ENCODE measurements at regions not wholly inside any gene's neighbourhood (a gene's known extent, or its start where the extent isn't known, plus 50 kb on each side); places are given as distances from the start of the nearest gene placed in this dataset.
"Not testable (repeated sequence)": the region's sequence is repeated elsewhere in the genome, so short reads cannot be mapped to it uniquely, and the experiment has no call there.

DNA sequence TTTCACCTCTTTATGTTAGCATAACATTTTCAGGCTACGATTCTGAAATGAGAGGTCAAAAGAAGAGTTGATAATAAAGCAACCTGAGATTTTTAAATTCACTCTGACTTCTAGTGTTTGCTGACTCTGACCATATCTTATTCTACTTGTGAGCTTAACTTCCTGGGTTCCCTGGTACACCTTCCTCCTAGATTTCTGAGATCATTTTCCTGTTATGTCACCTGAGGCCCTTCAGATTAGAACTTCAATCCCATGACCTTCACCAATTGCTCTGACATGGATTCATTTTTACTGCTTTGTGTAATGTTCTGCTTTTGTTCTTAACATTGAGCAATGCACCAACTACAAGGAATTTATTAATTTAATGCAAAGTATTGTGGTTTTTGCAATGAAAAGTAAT lies 542.9 kb upstream of the FLRT2 start:
- Mint-ChIP-seq H3K4me1 (no peaks in the 10 kb centered on the region), H3K27ac (no peak overlapping the region), H3K27me3 (no peaks in the 10 kb centered on the region), H3K36me3 (no peaks in the 10 kb centered on the region), H3K4me3 (no peak overlapping the region), H3K9me3 (peaks cover 8% of the 10 kb centered on the region)
- ATAC-seq = no peak

DNA sequence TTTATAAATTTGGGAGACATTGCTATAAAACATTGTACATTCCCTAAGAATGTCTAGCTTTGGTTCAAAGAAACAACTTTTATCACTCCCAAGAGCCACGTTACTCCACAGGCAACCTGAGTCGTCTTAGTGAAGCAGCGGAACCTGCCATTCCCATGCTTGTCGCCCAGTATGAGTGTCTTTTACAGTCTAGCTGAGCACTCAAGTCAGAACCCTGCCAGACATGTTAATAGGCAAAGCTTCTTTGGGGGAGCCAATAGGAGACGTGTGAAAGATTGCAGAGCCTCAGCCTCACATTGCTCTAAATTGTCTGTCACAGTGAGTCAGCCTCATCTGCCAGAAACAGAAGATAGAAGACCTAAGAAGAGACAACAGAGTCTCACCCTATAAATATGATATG lies 541.6 kb upstream of the FLRT2 start:
- Mint-ChIP-seq H3K4me3 (no peak overlapping the region), H3K27me3 (no peaks in the 10 kb centered on the region), H3K9me3 (peaks cover 8% of the 10 kb centered on the region), H3K4me1 (no peaks in the 10 kb centered on the region), H3K36me3 (no peaks in the 10 kb centered on the region), H3K27ac (no peak overlapping the region)
- no peak for ATAC-seq

DNA sequence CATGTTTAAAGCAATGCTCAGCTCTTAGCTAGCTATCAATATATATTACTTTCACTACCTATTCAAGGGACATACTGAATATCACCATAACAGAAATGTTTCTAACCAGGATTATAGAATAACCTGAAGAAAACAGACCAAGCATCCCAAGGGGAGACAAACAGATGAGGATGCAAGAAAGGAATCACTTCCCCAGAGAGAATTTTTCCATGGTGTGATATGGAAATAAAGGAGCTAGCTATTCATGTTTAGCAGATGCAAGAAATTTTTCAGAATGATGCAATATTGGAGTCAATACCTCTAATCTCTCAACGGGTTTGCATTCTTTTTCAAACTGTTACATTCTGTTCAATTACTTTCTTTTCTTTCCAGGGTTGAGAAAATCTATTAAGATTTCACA lies 538.9 kb upstream of the FLRT2 start:
- Mint-ChIP-seq H3K27ac (no peak overlapping the region), H3K27me3 (no peaks in the 10 kb centered on the region), H3K4me1 (no peaks in the 10 kb centered on the region), H3K36me3 (no peaks in the 10 kb centered on the region), H3K9me3 (peaks cover 8% of the 10 kb centered on the region), H3K4me3 (no peak overlapping the region)
- ATAC-seq = no peak

DNA sequence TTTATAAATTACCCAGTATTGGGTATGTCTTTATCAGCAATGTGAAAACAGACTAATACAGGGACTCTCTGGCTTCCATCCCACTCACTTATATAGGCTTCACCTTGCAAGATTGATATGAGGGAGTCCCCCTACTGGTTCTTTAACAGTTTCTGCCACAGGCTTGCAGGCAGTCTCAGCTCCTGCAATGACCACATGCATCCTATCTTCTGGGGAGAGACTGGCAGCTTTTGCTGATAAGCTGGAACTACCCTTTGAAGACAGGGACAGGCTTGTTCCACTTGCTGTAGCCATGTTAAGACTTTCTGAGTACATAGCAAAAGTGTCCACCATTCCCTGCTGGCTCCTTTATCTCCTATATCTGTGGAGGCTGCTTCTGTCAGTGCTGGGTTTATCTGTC lies 531.7 kb upstream of the FLRT2 start:
- no peaks in the 10 kb centered on the region for H3K36me3 Mint-ChIP-seq
- H3K9me3 Mint-ChIP-seq = peaks cover 9% of the 10 kb centered on the region
- no peak overlapping the region for H3K4me3 Mint-ChIP-seq
- H3K27me3 Mint-ChIP-seq = no peaks in the 10 kb centered on the region
- H3K4me1 Mint-ChIP-seq = no peaks in the 10 kb centered on the region
- no peak overlapping the region for H3K27ac Mint-ChIP-seq
- ATAC-seq = no peak

DNA sequence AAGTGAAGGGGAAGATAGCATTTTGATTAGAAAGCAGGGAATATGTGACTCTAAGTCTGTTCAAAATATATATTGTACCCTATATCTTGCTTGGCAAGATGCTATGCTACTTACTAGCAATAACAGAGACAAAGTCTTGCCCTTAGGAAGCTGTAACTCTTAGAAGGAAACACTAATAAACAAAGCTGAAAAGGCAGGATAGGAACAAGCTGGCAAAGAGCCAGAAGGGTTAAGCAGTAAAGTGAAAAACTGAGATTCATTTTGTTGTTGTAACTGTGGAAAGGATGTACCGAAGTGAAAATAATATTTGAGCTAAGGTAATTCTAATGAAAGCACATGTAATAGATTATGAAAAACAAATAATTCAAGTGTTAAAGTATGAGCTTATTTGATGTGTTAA lies 527.1 kb upstream of the FLRT2 start:
- peaks cover 8% of the 10 kb centered on the region for H3K9me3 Mint-ChIP-seq
- no peak overlapping the region for H3K4me3 Mint-ChIP-seq
- no peak overlapping the region for H3K27ac Mint-ChIP-seq
- ATAC-seq = no peak
- no peaks in the 10 kb centered on the region for H3K4me1 Mint-ChIP-seq
- H3K36me3 Mint-ChIP-seq = no peaks in the 10 kb centered on the region
- H3K27me3 Mint-ChIP-seq = no peaks in the 10 kb centered on the region

DNA sequence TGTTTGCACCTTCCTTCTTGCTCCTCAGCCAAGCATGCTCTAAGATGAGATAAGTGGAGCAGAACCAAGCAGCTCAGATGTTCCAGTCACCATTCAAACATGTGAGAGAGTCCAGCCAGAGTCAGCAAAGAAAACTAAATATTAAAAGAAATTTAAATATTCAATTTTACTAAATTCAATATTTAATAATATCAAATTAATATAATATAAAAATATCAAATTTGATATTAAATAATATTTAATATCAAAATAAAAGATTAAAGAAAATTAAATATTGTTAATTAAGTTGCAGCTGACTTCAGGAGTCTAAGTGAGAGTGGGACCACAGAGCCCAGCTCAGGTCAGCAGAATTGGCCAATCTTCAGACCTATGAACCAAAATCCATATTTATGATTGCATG lies 526.1 kb upstream of the FLRT2 start:
- no peak for ATAC-seq
- Mint-ChIP-seq H3K4me1 (no peaks in the 10 kb centered on the region), H3K9me3 (peaks cover 13% of the 10 kb centered on the region), H3K27me3 (no peaks in the 10 kb centered on the region), H3K36me3 (no peaks in the 10 kb centered on the region), H3K27ac (no peak overlapping the region), H3K4me3 (no peak overlapping the region)

DNA sequence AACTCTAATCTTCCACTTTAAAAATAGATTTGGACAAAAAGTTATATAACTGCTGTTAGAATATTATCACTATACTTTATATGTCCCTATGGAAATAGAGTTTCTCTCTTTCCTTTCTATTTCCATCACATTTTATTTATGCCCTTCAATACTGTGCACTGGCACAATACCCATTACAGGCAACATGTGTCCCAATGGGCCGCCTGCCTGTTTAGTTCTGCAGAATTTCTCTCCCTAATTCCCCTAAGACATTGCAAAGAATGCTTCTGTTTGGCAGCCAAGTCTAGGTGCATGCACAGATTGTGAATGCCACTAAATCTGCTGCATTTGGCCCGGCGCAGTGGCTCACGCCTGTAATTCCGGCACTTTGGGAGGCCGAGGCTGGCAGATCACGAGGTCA lies 520.4 kb upstream of the FLRT2 start:
- no peak for ATAC-seq
- no peaks in the 10 kb centered on the region for H3K4me1 Mint-ChIP-seq

DNA sequence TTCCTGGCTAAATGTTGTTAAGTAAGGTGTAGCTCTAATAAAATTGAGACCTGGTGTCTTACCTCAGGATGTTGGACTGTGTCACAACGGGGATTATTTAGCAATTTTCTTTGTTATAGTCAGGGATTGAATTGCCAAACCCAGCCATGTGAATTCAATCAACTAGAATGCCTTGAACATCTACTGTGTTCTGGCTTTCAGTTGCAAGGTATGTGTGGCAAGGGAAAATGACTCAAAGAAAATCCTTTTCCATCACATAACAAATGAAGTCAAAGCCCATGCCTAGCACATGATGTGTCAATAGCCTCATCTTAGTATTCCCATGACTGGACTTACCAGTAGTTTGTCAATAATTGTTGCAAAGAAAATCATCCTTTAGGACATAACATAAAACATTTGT lies 519.8 kb upstream of the FLRT2 start:
- Mint-ChIP-seq H3K4me3 (no peak overlapping the region), H3K36me3 (no peaks in the 10 kb centered on the region), H3K27me3 (no peaks in the 10 kb centered on the region), H3K27ac (no peak overlapping the region), H3K4me1 (no peaks in the 10 kb centered on the region), H3K9me3 (peaks cover 8% of the 10 kb centered on the region)
- ATAC-seq = no peak

More for the DNA sequence above, 520.4 kb upstream of the FLRT2 start:
- Mint-ChIP-seq H3K27ac (no peak overlapping the region), H3K27me3 (no peaks in the 10 kb centered on the region), H3K36me3 (no peaks in the 10 kb centered on the region), H3K9me3 (peaks cover 8% of the 10 kb centered on the region), H3K4me3 (no peak overlapping the region)

DNA sequence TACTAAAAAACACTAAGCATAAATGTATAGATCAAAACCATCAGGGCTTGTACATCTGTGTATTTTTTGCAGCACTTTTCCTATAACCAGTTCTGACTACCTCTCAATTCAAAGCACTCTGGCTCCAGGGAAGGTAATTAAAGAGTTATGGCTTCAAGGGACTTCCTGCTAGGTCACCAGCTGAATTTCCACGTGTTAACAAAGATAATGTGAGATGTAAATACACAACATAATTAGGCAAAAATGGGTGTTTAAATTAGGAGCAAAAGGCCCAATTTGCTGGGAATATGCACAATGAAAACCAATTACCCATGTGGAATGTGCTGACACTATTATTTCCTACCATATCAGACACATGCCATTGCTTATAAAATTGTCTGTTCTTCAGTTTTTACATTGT lies 513.4 kb upstream of the FLRT2 start:
- ATAC-seq = no peak
- H3K36me3 Mint-ChIP-seq = no peaks in the 10 kb centered on the region

DNA sequence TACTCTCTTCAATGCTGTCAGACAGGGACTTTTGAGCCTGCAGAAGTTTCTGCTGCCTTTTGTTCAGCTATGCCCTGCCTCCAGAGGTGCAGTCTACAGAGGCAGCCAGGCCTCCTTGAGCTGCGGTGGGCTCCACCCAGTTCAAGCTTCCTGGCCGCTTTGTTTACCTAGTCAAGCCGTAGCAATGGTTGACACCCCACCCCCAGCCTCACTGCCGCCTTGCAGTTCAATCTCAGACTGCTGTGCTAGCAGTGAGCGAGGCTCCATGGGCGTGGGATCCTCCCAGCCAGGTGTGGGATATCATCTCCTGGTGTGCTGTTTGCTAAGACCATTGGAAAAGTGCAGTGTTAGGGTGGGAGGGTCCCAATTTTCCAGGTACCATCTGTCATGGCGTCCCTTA lies 506.1 kb upstream of the FLRT2 start:
- H3K4me1 Mint-ChIP-seq, ATAC-seq, H3K36me3 Mint-ChIP-seq, H3K27ac Mint-ChIP-seq, H3K27me3 Mint-ChIP-seq, H3K4me3 Mint-ChIP-seq: not testable (repeated sequence)
- H3K9me3 Mint-ChIP-seq = peaks cover 13% of the 10 kb centered on the region

More for the DNA sequence above, 513.4 kb upstream of the FLRT2 start:
- Mint-ChIP-seq H3K4me1 (no peaks in the 10 kb centered on the region), H3K4me3 (no peak overlapping the region), H3K27me3 (no peaks in the 10 kb centered on the region), H3K27ac (no peak overlapping the region), H3K9me3 (peaks cover 11% of the 10 kb centered on the region)

DNA sequence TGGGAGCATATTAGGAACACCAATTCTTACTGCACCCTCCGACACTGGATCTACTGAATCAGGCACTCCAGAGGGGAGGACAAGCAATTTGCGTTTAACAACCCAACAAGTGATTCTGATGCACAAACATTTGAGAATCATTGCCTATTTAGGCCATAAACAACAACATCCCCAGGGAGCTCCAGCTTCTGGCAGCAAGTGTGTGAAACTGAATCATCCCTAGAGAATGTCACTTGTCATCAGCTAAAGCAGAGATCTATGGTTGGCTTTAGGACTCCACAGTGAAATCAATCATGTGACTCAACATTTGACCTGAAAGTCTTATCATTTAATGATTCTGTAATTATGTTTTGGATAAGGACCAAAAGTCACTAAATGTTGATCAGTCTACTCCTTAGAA lies 505.0 kb upstream of the FLRT2 start:
- H3K27me3 Mint-ChIP-seq = no peaks in the 10 kb centered on the region
- ATAC-seq = no peak
- H3K9me3 Mint-ChIP-seq = peaks cover 13% of the 10 kb centered on the region
- H3K4me3 Mint-ChIP-seq = no peak overlapping the region
- H3K36me3 Mint-ChIP-seq = no peaks in the 10 kb centered on the region
- no peaks in the 10 kb centered on the region for H3K4me1 Mint-ChIP-seq
- no peak overlapping the region for H3K27ac Mint-ChIP-seq

DNA sequence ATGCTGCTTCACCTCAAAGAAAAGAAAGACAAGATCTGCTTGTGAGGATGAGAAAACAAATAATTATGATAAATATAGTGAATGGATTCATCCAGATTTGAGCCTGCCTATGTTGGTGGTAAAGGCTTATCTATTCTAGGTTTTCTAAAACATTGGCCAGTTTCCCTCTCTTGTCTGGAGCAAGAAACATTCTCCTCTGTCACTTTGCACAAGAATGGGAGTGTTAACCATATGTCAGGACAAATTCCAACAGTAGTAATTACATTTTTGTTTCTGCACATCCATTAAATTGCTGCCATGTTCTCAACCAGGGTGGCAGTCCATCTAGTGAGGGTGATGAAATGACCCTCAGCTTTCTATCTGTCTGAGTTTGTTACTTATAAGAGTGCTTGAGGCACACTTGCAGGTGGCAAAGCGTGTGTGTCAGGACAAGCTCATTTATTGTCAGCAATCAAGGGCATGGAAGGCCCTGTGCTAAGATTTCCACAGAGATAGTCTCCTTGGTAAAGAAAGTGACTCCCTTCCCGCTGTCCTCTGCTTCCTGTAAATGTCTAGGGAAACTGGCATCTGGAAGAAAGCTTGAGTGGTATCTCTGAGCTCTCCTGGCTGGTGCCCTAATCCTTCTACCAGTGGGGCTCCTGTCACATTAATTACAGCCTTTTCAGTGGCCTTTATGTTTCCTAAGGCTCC lies 502.1 kb upstream of the FLRT2 start:
- H3K4me3 Mint-ChIP-seq = no peak overlapping the region

DNA sequence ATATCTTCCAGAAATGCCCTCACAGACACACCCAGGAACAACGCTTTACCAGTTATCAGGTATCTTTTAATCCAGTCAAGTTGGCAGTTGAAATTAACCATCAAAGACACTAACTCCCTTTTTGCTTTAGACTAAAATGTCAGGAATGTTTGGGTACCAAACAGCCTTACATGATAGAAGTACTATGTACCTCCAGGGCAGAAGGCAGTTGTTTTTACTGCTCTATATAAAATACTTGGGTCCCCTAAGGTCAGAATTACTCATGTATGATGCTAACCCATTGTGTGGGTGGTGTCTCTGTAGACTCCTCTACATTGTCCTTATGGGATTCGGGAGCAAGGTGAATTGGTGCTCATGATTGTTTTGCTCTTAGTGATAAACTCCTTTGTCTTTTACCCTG lies 492.5 kb upstream of the FLRT2 start:
- Mint-ChIP-seq H3K4me1 (no peaks in the 10 kb centered on the region), H3K27ac (no peak overlapping the region), H3K9me3 (peaks cover 5% of the 10 kb centered on the region), H3K27me3 (no peaks in the 10 kb centered on the region), H3K4me3 (no peak overlapping the region), H3K36me3 (no peaks in the 10 kb centered on the region)
- no peak for ATAC-seq

More for the DNA sequence above, 502.1 kb upstream of the FLRT2 start:
- no peaks in the 10 kb centered on the region for H3K27me3 Mint-ChIP-seq
- H3K27ac Mint-ChIP-seq = no peak overlapping the region
- ATAC-seq = peak; percentile 27
- H3K36me3 Mint-ChIP-seq = no peaks in the 10 kb centered on the region
- no peaks in the 10 kb centered on the region for H3K4me1 Mint-ChIP-seq
- H3K9me3 Mint-ChIP-seq = peaks cover 3% of the 10 kb centered on the region

DNA sequence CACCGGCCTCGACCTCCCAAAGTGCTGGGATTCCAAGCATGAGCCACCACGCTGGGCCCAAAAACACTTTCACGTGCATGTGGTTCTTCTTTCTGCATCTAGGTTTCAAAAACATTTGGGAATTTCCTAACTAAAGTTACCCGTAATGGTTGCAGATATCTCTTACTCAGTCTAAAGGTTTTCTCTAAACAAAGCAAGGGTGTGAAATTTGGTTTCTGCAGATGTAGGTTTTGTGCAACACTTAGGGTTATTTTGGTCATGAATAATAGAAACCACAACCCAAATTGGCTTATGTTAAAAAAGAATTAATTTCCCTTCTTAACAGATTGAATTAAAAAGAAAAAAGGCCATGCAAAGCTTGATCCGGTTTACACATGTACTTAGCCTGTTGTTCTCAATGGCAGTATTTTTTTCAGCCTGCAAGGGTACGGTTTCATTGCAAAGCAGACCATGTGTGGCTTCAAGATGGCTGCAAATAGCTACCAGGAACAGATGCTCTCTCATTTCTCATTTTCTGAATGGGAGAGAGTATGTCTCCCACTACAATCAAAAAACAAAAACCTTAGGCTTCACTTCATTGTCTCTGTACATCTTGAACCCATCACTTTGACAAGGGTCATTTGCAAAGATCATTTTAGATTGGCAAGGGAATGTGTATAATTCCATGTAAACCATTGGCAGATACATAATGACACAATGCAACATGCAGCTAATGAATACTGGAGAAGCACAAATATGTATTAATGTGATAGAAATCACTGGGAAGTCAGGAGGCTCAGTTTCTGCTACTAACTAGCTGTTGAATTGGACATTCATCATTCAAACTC lies 491.2 kb upstream of the FLRT2 start:
- no peaks in the 10 kb centered on the region for H3K36me3 Mint-ChIP-seq
- H3K27me3 Mint-ChIP-seq = no peaks in the 10 kb centered on the region
- H3K4me3 Mint-ChIP-seq = no peak overlapping the region
- peaks cover 5% of the 10 kb centered on the region for H3K9me3 Mint-ChIP-seq
- no peak overlapping the region for H3K27ac Mint-ChIP-seq
- no peak for ATAC-seq
- H3K4me1 Mint-ChIP-seq = no peaks in the 10 kb centered on the region

DNA sequence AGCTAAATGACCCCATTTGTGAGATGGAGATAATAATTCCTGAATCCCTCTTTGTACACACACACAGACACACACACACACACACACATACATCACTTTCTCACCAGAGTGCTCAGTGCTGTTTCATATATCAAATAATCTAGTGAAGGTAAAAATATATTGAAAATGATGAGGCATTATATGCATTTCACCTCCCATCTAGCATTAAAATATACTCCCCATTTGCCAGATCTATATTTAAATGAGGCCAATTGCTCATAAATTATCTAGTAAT lies 490.7 kb upstream of the FLRT2 start:
- H3K9me3 Mint-ChIP-seq = peaks cover 5% of the 10 kb centered on the region
- no peak overlapping the region for H3K27ac Mint-ChIP-seq
- no peaks in the 10 kb centered on the region for H3K27me3 Mint-ChIP-seq
- H3K36me3 Mint-ChIP-seq = no peaks in the 10 kb centered on the region
- no peak overlapping the region for H3K4me3 Mint-ChIP-seq
- ATAC-seq = no peak
- H3K4me1 Mint-ChIP-seq = no peaks in the 10 kb centered on the region

DNA sequence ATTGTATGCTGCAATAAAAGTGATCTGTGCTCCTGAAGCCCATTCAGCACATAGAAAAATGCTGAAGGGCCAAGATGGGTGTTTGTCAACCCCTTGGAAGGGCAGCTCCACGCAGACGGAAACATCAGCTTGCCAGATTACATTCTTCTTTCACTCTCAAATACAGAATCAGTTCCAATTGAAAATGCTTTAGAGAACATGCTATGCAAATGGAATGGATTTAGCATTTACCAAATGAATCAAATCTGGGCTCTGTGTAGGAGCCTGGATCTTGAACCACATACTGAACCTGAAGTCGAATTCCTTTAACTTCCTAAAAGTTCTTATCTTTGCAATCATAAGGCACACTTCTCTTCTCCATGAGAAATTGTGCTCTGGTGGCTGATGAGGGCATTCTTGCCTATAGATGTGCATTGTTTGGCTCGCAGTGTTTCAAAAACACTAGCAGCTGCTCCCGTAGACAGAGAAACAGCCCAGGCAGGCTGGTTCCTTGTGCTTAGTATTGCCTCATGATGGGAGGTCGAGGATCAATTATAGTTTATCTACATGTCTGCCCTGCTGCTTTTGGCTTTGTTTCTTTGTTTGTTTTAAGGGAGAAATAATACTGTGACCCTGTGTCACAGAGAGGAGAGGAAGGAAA lies 489.8 kb upstream of the FLRT2 start:
- Mint-ChIP-seq H3K36me3 (no peaks in the 10 kb centered on the region), H3K4me1 (no peaks in the 10 kb centered on the region), H3K27ac (no peak overlapping the region), H3K4me3 (no peak overlapping the region), H3K9me3 (peaks cover 5% of the 10 kb centered on the region), H3K27me3 (no peaks in the 10 kb centered on the region)
- ATAC-seq = no peak

Measured in stimulated activated memory B cell treated with anti-CD40 and anti-IgM and Interleukin-4, amounts not matched to agents 10 μg/mL and 1 μg/mL and 100 μg/mL, for 72 hours (primary cell).